Memory B cell (primary cell): ENCODE measurements at regions not wholly inside any gene's neighbourhood (a gene's known extent, or its start where the extent isn't known, plus 50 kb on each side); places are given as distances from the start of the nearest gene placed in this dataset.

Experiments
- ATAC-seq: fragments of 150-1000 bp; cut with Tn5 transposase; 2 replicates; pipeline ENCODE4 v1.10.0; 2021; ENCODE audit warnings: low read depth, mild to moderate bottlenecking, moderate library complexity
- DNase-seq, 2 donors: peaks; one replicate each; pipeline ENCODE4 v3.0.0; 2022; ENCODE audit warnings: low spot score in 2 of 2
- H3K27ac Mint-ChIP-seq: one replicate; pipeline ENCODE4 v1.8.0; 2022; ENCODE audit warnings: mild to moderate bottlenecking, moderate library complexity, mixed read lengths
- H3K27me3 Mint-ChIP-seq: one replicate; pipeline ENCODE4 v1.8.0; 2022; ENCODE audit warnings: mixed read lengths
- H3K36me3 Mint-ChIP-seq: one replicate; pipeline ENCODE4 v1.8.0; 2022; ENCODE audit warnings: mild to moderate bottlenecking, mixed read lengths
- H3K4me1 Mint-ChIP-seq: one replicate; pipeline ENCODE4 v1.8.0; 2022; ENCODE audit warnings: mixed read lengths
- H3K4me3 Mint-ChIP-seq: one replicate; pipeline ENCODE4 v1.8.0; 2022; ENCODE audit warnings: mild to moderate bottlenecking, moderate library complexity, mixed read lengths
- H3K9me3 Mint-ChIP-seq: one replicate; pipeline ENCODE4 v1.8.0; 2022; ENCODE audit warnings: mixed read lengths

GRCh38 chr9:89745601-89746376 lies 141.0 kb downstream of the GADD45G start:
- Mint-ChIP-seq H3K36me3 (no peaks in the 10 kb centered on the region), H3K4me1 (peaks cover 27% of the 10 kb centered on the region), H3K4me3 (no peak overlapping the region), H3K27ac (no peak overlapping the region), H3K9me3 (peaks cover 5% of the 10 kb centered on the region), H3K27me3 (no peaks in the 10 kb centered on the region)
- ATAC-seq (no peak), DNase-seq (no peak)

GRCh38 chr9:89746385-89747116 lies 141.7 kb downstream of the GADD45G start:
- Mint-ChIP-seq H3K36me3 (no peaks in the 10 kb centered on the region), H3K27ac (no peak overlapping the region), H3K4me3 (no peak overlapping the region), H3K4me1 (peaks cover 21% of the 10 kb centered on the region), H3K9me3 (peaks cover 5% of the 10 kb centered on the region), H3K27me3 (no peaks in the 10 kb centered on the region)
- DNase-seq (no peak), ATAC-seq (no peak)

- no peak overlapping the region for H3K27ac Mint-ChIP-seq
- no peak overlapping the region for H3K4me3 Mint-ChIP-seq
- no peak for ATAC-seq
- no peaks in the 10 kb centered on the region for H3K36me3 Mint-ChIP-seq
- H3K9me3 Mint-ChIP-seq, result peaks cover 5% of the 10 kb centered on the region
- peaks cover 16% of the 10 kb centered on the region for H3K4me1 Mint-ChIP-seq
- H3K27me3 Mint-ChIP-seq, result no peaks in the 10 kb centered on the region
- no peak for DNase-seq
Observed at GRCh38 chr9:89747596-89747995, 142.8 kb downstream of the GADD45G start.

- no peak for DNase-seq
- Mint-ChIP-seq H3K36me3 (no peaks in the 10 kb centered on the region), H3K27me3 (no peaks in the 10 kb centered on the region), H3K4me1 (peaks cover 15% of the 10 kb centered on the region), H3K27ac (no peak overlapping the region), H3K4me3 (no peak overlapping the region), H3K9me3 (peaks cover 5% of the 10 kb centered on the region)
- ATAC-seq, result no peak
Observed at GRCh38 chr9:89748021-89748670, 143.3 kb downstream of the GADD45G start.

- peaks cover 9% of the 10 kb centered on the region for H3K4me1 Mint-ChIP-seq
- H3K9me3 Mint-ChIP-seq, result peaks cover 5% of the 10 kb centered on the region
- DNase-seq (no peak), ATAC-seq (no peak)
- H3K27me3 Mint-ChIP-seq, result no peaks in the 10 kb centered on the region
- no peak overlapping the region for H3K27ac Mint-ChIP-seq
- H3K36me3 Mint-ChIP-seq, result no peaks in the 10 kb centered on the region
- no peak overlapping the region for H3K4me3 Mint-ChIP-seq
Observed at GRCh38 chr9:89748831-89749499, 144.2 kb downstream of the GADD45G start.

GRCh38 chr9:89749500-89750116 lies 144.8 kb downstream of the GADD45G start:
- Mint-ChIP-seq H3K9me3 (peaks cover 3% of the 10 kb centered on the region), H3K4me3 (no peak overlapping the region)

GRCh38 chr9:89750117-89750791 lies 145.4 kb downstream of the GADD45G start:
- Mint-ChIP-seq H3K27ac (no peak overlapping the region), H3K4me3 (no peak overlapping the region), H3K36me3 (no peaks in the 10 kb centered on the region), H3K4me1 (peaks cover 10% of the 10 kb centered on the region), H3K27me3 (peaks cover 3% of the 10 kb centered on the region), H3K9me3 (peaks cover 3% of the 10 kb centered on the region)
- DNase-seq (no peak), ATAC-seq (no peak)

More at GRCh38 chr9:89749500-89750116, 144.8 kb downstream of the GADD45G start:
- Mint-ChIP-seq H3K27me3 (peaks cover 3% of the 10 kb centered on the region), H3K36me3 (no peaks in the 10 kb centered on the region), H3K27ac (no peak overlapping the region), H3K4me1 (peaks cover 9% of the 10 kb centered on the region)
- ATAC-seq (no peak), DNase-seq (no peak)

GRCh38 chr9:89751079-89751825 lies 146.4 kb downstream of the GADD45G start:
- ATAC-seq, result no peak
- Mint-ChIP-seq H3K9me3 (peaks cover 3% of the 10 kb centered on the region), H3K27ac (no peak overlapping the region), H3K36me3 (no peaks in the 10 kb centered on the region), H3K4me1 (peaks cover 12% of the 10 kb centered on the region), H3K4me3 (no peak overlapping the region), H3K27me3 (peaks cover 3% of the 10 kb centered on the region)
- no peak for DNase-seq

- Mint-ChIP-seq H3K9me3 (peaks cover 3% of the 10 kb centered on the region), H3K27ac (no peak overlapping the region), H3K4me3 (no peak overlapping the region), H3K27me3 (peaks cover 3% of the 10 kb centered on the region), H3K36me3 (no peaks in the 10 kb centered on the region), H3K4me1 (peaks cover 12% of the 10 kb centered on the region)
- DNase-seq (no peak), ATAC-seq (no peak)
Observed at GRCh38 chr9:89752154-89752553, 147.3 kb downstream of the GADD45G start.

GRCh38 chr9:89753472-89754055 lies 148.8 kb downstream of the GADD45G start:
- H3K4me3 Mint-ChIP-seq, result no peak overlapping the region
- H3K36me3 Mint-ChIP-seq, result no peaks in the 10 kb centered on the region
- peaks cover 3% of the 10 kb centered on the region for H3K27me3 Mint-ChIP-seq
- H3K4me1 Mint-ChIP-seq, result peaks cover 8% of the 10 kb centered on the region
- ATAC-seq, result no peak
- no peak for DNase-seq
- no peak overlapping the region for H3K27ac Mint-ChIP-seq
- H3K9me3 Mint-ChIP-seq, result peaks cover 3% of the 10 kb centered on the region

- Mint-ChIP-seq H3K27ac (no peak overlapping the region), H3K4me1 (peaks cover 7% of the 10 kb centered on the region), H3K4me3 (no peak overlapping the region), H3K9me3 (peaks cover 3% of the 10 kb centered on the region), H3K36me3 (no peaks in the 10 kb centered on the region), H3K27me3 (peaks cover 3% of the 10 kb centered on the region)
- ATAC-seq (no peak), DNase-seq (no peak)
Observed at GRCh38 chr9:89754193-89754592, 149.4 kb downstream of the GADD45G start.

GRCh38 chr9:89755821-89756220 lies 151.0 kb downstream of the GADD45G start:
- no peaks in the 10 kb centered on the region for H3K9me3 Mint-ChIP-seq
- H3K4me1 Mint-ChIP-seq, result peaks cover 4% of the 10 kb centered on the region
- DNase-seq, result no peak
- H3K27ac Mint-ChIP-seq, result no peak overlapping the region
- H3K27me3 Mint-ChIP-seq, result peaks cover 5% of the 10 kb centered on the region
- H3K4me3 Mint-ChIP-seq, result no peak overlapping the region
- H3K36me3 Mint-ChIP-seq, result no peaks in the 10 kb centered on the region
- no peak for ATAC-seq
